ENCODE measurements at regions not wholly inside any gene's neighbourhood (a gene's known extent, or its start where the extent isn't known, plus 50 kb on each side); places are given as distances from the start of the nearest gene placed in this dataset.

DNA sequence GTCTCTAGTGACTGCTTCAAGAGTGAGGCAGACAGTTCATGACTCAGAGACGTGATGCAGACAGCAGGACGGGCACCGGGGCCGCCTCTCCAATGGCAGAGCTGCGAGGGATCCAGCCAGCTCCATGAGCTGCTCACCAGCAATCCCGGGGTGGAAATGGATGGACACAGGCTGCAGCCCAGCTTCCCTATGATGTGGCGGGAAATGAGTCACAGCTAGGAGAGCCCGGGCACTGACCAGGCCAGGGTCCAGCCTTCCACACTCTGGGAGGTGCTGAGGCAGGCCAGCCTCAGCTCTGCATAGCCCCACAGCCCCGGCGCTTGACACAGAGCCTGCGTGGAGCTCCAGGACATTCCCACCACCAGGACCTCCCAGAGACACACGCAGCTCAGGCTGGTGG is 244.8 kb upstream of the IRX2 start:
- FAIRE-seq, result no peak
- WGBS (ENCODE audit: missing lambda C conversion rate), result 0% methylated on average over 7 of the region's 12 CpGs
- no peak for TF ChIP-seq REST (IDR thresholded peaks at IDR 0.05)
- TF ChIP-seq MAFK (IDR thresholded peaks at IDR 0.05; ENCODE audit: partially characterized antibody), result no peak
- no peak for TF ChIP-seq RARB (CRISPR knock-in tag; IDR thresholded peaks at IDR 0.05)
- no peak for TF ChIP-seq CBX2 (IDR thresholded peaks at IDR 0.05; ENCODE audit: borderline replicate concordance, low read depth)
- TF ChIP-seq JUNB (IDR thresholded peaks at IDR 0.05), result no peak
- no peak for TF ChIP-seq POLR2AphosphoS2 (conservative IDR thresholded peaks at IDR 0.05; ENCODE audit: low read length)
- TF ChIP-seq, protein P1, sequence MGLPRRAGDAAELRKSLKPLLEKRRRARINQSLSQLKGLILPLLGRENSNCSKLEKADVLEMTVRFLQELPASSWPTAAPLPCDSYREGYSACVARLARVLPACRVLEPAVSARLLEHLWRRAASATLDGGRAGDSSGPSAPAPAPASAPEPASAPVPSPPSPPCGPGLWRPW (IDR thresholded peaks at IDR 0.05), result no peak
- TF ChIP-seq ZSCAN20 (CRISPR knock-in tag; IDR thresholded peaks at IDR 0.05), result no peak
- Histone ChIP-seq H3K27ac (no peak overlapping the region), H3K4me2 (no peak overlapping the region), H3K4me3 (no peak overlapping the region), H3K9me3 (no peaks in the 10 kb centered on the region), H3K4me1 (no peaks in the 10 kb centered on the region)
- CTCF ChIA-PET, result no interaction called here
- no peak for ATAC-seq
- POLR2A ChIA-PET, result no interaction called here
- no peak for DNase-seq (ENCODE audit: low read depth in 1 of 2, low spot score in 1 of 2)

DNA sequence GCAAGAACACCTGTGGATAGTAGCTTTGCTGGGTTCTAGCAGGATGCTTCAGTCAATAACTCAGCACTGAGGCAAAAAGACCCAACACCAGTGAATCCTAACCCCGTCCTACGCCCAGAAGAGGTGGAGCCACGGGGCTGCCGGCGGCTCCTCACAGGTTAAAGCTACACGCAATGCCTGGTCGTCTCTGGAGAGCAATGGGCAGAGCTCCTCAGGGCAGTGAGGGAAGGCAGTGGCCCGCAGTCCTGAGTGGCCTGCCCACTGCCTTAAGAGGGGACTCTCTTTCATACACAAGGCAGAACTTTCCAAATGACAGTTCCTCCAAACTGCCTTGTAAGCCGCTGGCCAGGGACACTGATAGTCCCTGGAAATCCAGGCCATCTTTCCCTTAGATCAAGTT is 244.2 kb upstream of the IRX2 start:
- ATAC-seq, result no peak
- H3K27ac ChIP-seq, result no peak overlapping the region
- ChIA-PET CTCF (no interaction called here), POLR2A (no interaction called here)
- DNase-seq (ENCODE audit: low read depth in 1 of 2, low spot score in 1 of 2), result no peak
- no peaks in the 10 kb centered on the region for H3K9me3 ChIP-seq
- no peak for FAIRE-seq
- no peaks in the 10 kb centered on the region for H3K4me1 ChIP-seq
- TF ChIP-seq FOSB (CRISPR knock-in tag; IDR thresholded peaks at IDR 0.05) (no peak), SREBF2 (IDR thresholded peaks at IDR 0.05) (no peak), EHMT2 (IDR thresholded peaks at IDR 0.05; ENCODE audit: low read depth) (no peak), POLR2A (IDR thresholded peaks at IDR 0.05; ENCODE audit: low read length) (no peak), TFCP2L1 (CRISPR knock-in tag; IDR thresholded peaks at IDR 0.05) (no peak), PBX3 (IDR thresholded peaks at IDR 0.05) (no peak), GATA3 (IDR thresholded peaks at IDR 0.05; ENCODE audit: borderline replicate concordance) (no peak), ZFP36 (IDR thresholded peaks at IDR 0.05; ENCODE audit: borderline replicate concordance, partially characterized antibody) (no peak), SMC3 (IDR thresholded peaks at IDR 0.05) (no peak), PHF8 (IDR thresholded peaks at IDR 0.05; ENCODE audit: borderline replicate concordance, low read depth) (no peak), POLR2AphosphoS2 (conservative IDR thresholded peaks at IDR 0.05; ENCODE audit: low read length) (no peak), CEBPB (IDR thresholded peaks at IDR 0.05) (no peak), CBX8 (IDR thresholded peaks at IDR 0.05) (no peak), CHD4 (IDR thresholded peaks at IDR 0.05; ENCODE audit: borderline replicate concordance) (no peak), MAZ (IDR thresholded peaks at IDR 0.05; ENCODE audit: borderline replicate concordance, low read depth, low read length) (no peak)
- TF ChIP-seq, protein P1 (IDR thresholded peaks at IDR 0.05), result no peak
- H3K4me2 ChIP-seq, result no peak overlapping the region
- no peak overlapping the region for H3K4me3 ChIP-seq
- 0% methylated on average over 4 of the region's 9 CpGs for WGBS (ENCODE audit: missing lambda C conversion rate)

All from A549 (cell line).